A549 (cell line): ENCODE measurements at regions not wholly inside any gene's neighbourhood (a gene's known extent, or its start where the extent isn't known, plus 50 kb on each side); places are given as distances from the start of the nearest gene placed in this dataset.

Experiments used
- ATAC-seq, 2 experiments: fragments of 200-7000 bp in 1 of 2; fragments of >200 bp in 1 of 2; cut with Nextera tagmentation in 1 of 2; cut with Tn5 transposase in 1 of 2; 3 replicates each; pipeline versions ENCODE4 v1.8.0 to v1.9.1; 2018 to 2020; ENCODE audit warnings: mild to moderate bottlenecking in 1 of 2, moderate library complexity in 1 of 2
- CTCF ChIA-PET: fragments of 300-600 bp; sonication (Branson Sonifier 250); formaldehyde crosslinking; extraction: SDS; loops from one replicate; lab custom pipeline; 2021; ENCODE audit warnings: antibody characterized with exemption, inconsistent platforms; lab: Yijun Ruan, JAX
- POLR2A ChIA-PET: fragments of 350-600 bp; formaldehyde crosslinking; extraction: SDS; loops from one replicate; lab custom pipeline; 2021; ENCODE audit warnings: antibody characterized with exemption, inconsistent platforms; lab: Yijun Ruan, JAX
- DNase-seq, 2 experiments: peaks; one replicate each; pipeline versions ENCODE4 v3.0.0 to v3.0.0-alpha.2; 2011 to 2016; ENCODE audit warnings: low read depth in 1 of 2, low spot score in 1 of 2
- FAIRE-seq: peaks from 2 replicates; lab custom pipeline; 2011; peaks lifted over from hg19 to GRCh38; lab: Jason Lieb, UNC
- H3K27ac ChIP-seq, 2 experiments: fragments of >200 bp; sonication (Bioruptor Twin); formaldehyde crosslinking; 3 replicates each; pipeline ENCODE4 v1.5.1; 2016 to 2017
- H3K4me1 ChIP-seq: fragments of >200 bp; sonication (Bioruptor Twin); formaldehyde crosslinking; 3 replicates; pipeline ENCODE4 v1.6.1; 2016
- H3K4me2 ChIP-seq: fragments of >200 bp; sonication (Bioruptor Twin); formaldehyde crosslinking; 3 replicates; pipeline ENCODE4 v1.6.1; 2016
- H3K4me3 ChIP-seq: fragments of >200 bp; sonication (Bioruptor Twin); formaldehyde crosslinking; 3 replicates; pipeline ENCODE4 v1.5.1; 2016
- H3K9me3 ChIP-seq: fragments of >200 bp; sonication (Bioruptor Twin); formaldehyde crosslinking; 3 replicates; pipeline ENCODE4 v1.6.1; 2016
- BHLHE40 ChIP-seq: IDR thresholded peaks from 2 replicates; pipeline ENCODE4 v1.6.1; 2012; ENCODE audit warnings: low read depth, low read length, inconsistent platforms
- CBX2 ChIP-seq: fragments of 200-600 bp; sonication (generic); IDR thresholded peaks from 2 replicates; pipeline ENCODE4 v1.6.1; 2016; ENCODE audit warnings: low read depth, mild to moderate bottlenecking, borderline replicate concordance
- CHD2 ChIP-seq: fragments of 150-350 bp; IDR thresholded peaks from 2 replicates; pipeline ENCODE4 v1.6.1; 2014; ENCODE audit warnings: low read length; ENCODE audit not compliant: partially characterized antibody
- CHD4 ChIP-seq: fragments of 200-600 bp; sonication (generic); IDR thresholded peaks from 2 replicates; pipeline ENCODE4 v1.6.1; 2016; ENCODE audit warnings: antibody characterized with exemption, mild to moderate bottlenecking, borderline replicate concordance
- EHMT2 ChIP-seq: fragments of 200-600 bp; sonication (generic); IDR thresholded peaks from 2 replicates; pipeline ENCODE4 v1.6.1; 2016; ENCODE audit warnings: antibody characterized with exemption, low read depth, mild to moderate bottlenecking, moderate library complexity
- EP300 ChIP-seq, 2 experiments: fragments of >200 bp; sonication (Bioruptor Twin); formaldehyde crosslinking; IDR thresholded peaks; 2 replicates in 1 of 2; 3 replicates in 1 of 2; pipeline ENCODE4 v1.6.1; 2016 to 2017
- ESRRA ChIP-seq: fragments of 150-350 bp; IDR thresholded peaks from 2 replicates; pipeline ENCODE4 v1.6.1; 2014; ENCODE audit warnings: mild to moderate bottlenecking, low read length, borderline replicate concordance
- FOSL2 ChIP-seq, 2 experiments: fragments of 450-650 bp in 1 of 2; fragments of >200 bp in 1 of 2; sonication (Bioruptor Twin) in 1 of 2; formaldehyde crosslinking; IDR thresholded peaks; 2 replicates each; pipeline versions ENCODE4 v1.5.0 to v1.6.1; 2016 to 2020; ENCODE audit warnings: mild to moderate bottlenecking in 1 of 2, moderate library complexity in 1 of 2
- GATA3 ChIP-seq: IDR thresholded peaks from 2 replicates; pipeline ENCODE4 v1.6.1; 2012; ENCODE audit warnings: borderline replicate concordance
- HDAC2 ChIP-seq: fragments of 200-600 bp; sonication (generic); IDR thresholded peaks from 2 replicates; pipeline ENCODE4 v1.6.1; 2016
- HOXB5 ChIP-seq: fragments of 250-450 bp; sonication (Bioruptor Pico); IDR thresholded peaks from 2 replicates; pipeline ENCODE4 v1.5.0; 2020; ENCODE audit warnings: mild to moderate bottlenecking, moderate library complexity
- JUNB ChIP-seq: fragments of >200 bp; sonication (Bioruptor Twin); formaldehyde crosslinking; IDR thresholded peaks from 2 replicates; pipeline ENCODE4 v1.6.1; 2016
- MAFK ChIP-seq: fragments of 450-650 bp; IDR thresholded peaks from 2 replicates; pipeline ENCODE4 v1.6.1; 2014; ENCODE audit not compliant: partially characterized antibody
- MAX ChIP-seq: IDR thresholded peaks from 2 replicates; pipeline ENCODE4 v1.6.1; 2012
- NFE2L2 ChIP-seq: fragments of 150-350 bp; conservative IDR thresholded peaks from 2 replicates; pipeline ENCODE4 v1.6.1; 2014; ENCODE audit warnings: low read length
- NPAS2 ChIP-seq: fragments of 250-450 bp; sonication (Bioruptor Pico); IDR thresholded peaks from 2 replicates; pipeline ENCODE4 v1.8.0; 2022; ENCODE audit warnings: mild to moderate bottlenecking, moderate library complexity, borderline replicate concordance
- NR3C1 ChIP-seq: fragments of >200 bp; sonication (Bioruptor Twin); formaldehyde crosslinking; IDR thresholded peaks from 3 replicates; pipeline ENCODE4 v1.6.1; 2017
- PBX3 ChIP-seq: IDR thresholded peaks from 2 replicates; pipeline ENCODE4 v1.6.1; 2012
- PHF8 ChIP-seq: fragments of 200-600 bp; sonication (generic); IDR thresholded peaks from 2 replicates; pipeline ENCODE4 v1.6.1; 2016; ENCODE audit warnings: low read depth, mild to moderate bottlenecking, antibody characterized with exemption, moderate library complexity, borderline replicate concordance
- POLR2A ChIP-seq: IDR thresholded peaks from 2 replicates; pipeline ENCODE4 v1.6.1; 2012; ENCODE audit warnings: mild to moderate bottlenecking, low read length
- RCOR1 ChIP-seq: fragments of 150-350 bp; IDR thresholded peaks from 2 replicates; pipeline ENCODE4 v1.6.1; 2014; ENCODE audit warnings: antibody characterized with exemption, low read length, low read depth
- RFX5 ChIP-seq: fragments of 450-650 bp; IDR thresholded peaks from 2 replicates; pipeline ENCODE4 v1.7.1; 2014; ENCODE audit warnings: antibody characterized with exemption, mild to moderate bottlenecking, moderate library complexity
- RNF2 ChIP-seq: fragments of 200-600 bp; sonication (generic); IDR thresholded peaks from 2 replicates; pipeline ENCODE4 v1.6.1; 2016; ENCODE audit warnings: low read depth, mild to moderate bottlenecking, antibody characterized with exemption, moderate library complexity, borderline replicate concordance
- TFCP2L1 ChIP-seq: fragments of 250-450 bp; sonication (Bioruptor Pico); IDR thresholded peaks from 2 replicates; pipeline ENCODE4 v1.5.0; 2021; ENCODE audit warnings: mild to moderate bottlenecking
- ZC3H11A ChIP-seq: fragments of 450-650 bp; IDR thresholded peaks from 2 replicates; pipeline ENCODE4 v1.6.1; 2014; ENCODE audit warnings: antibody characterized with exemption, mild to moderate bottlenecking
- ZFP36 ChIP-seq: fragments of 450-650 bp; IDR thresholded peaks from 2 replicates; pipeline ENCODE4 v1.6.1; 2014; ENCODE audit warnings: borderline replicate concordance; ENCODE audit not compliant: partially characterized antibody
- ZSCAN20 ChIP-seq: fragments of 250-450 bp; sonication (Bioruptor Pico); IDR thresholded peaks from 2 replicates; pipeline ENCODE4 v1.8.0; 2022; ENCODE audit warnings: mild to moderate bottlenecking, moderate library complexity
- whole genome bisulfite sequencing: methylation state at CpG from one replicate; pipeline ENCODE4 v1.1.6; 2017; ENCODE audit errors: missing lambda C conversion rate; 5-methylcytosine and 5-hydroxymethylcytosine counted together
- TF ChIP-seq, protein P1 (sequence below): fragments of >200 bp; sonication (Bioruptor Twin); formaldehyde crosslinking; IDR thresholded peaks from 3 replicates; pipeline ENCODE4 v1.5.1; 2016

- no peak for DNase-seq
- ChIA-PET CTCF (no interaction called here), POLR2A (no interaction called here)
- no peaks in the 10 kb centered on the region for H3K9me3 ChIP-seq
- no peak overlapping the region for H3K4me3 ChIP-seq
- no peak for ATAC-seq
- H3K27ac ChIP-seq = no peak overlapping the region
- 0% methylated on average over 2 of the region's 2 CpGs for WGBS
- no peaks in the 10 kb centered on the region for H3K4me1 ChIP-seq
- FAIRE-seq = no peak
- no peak for TF ChIP-seq RCOR1
- no peak for TF ChIP-seq GATA3
- no peak for TF ChIP-seq MAFK
- no peak for TF ChIP-seq EP300 (IDR thresholded peaks at IDR 0.05)
- no peak for TF ChIP-seq HDAC2
- TF ChIP-seq MAX = no peak
- TF ChIP-seq NFE2L2 = no peak
- TF ChIP-seq, protein P1, sequence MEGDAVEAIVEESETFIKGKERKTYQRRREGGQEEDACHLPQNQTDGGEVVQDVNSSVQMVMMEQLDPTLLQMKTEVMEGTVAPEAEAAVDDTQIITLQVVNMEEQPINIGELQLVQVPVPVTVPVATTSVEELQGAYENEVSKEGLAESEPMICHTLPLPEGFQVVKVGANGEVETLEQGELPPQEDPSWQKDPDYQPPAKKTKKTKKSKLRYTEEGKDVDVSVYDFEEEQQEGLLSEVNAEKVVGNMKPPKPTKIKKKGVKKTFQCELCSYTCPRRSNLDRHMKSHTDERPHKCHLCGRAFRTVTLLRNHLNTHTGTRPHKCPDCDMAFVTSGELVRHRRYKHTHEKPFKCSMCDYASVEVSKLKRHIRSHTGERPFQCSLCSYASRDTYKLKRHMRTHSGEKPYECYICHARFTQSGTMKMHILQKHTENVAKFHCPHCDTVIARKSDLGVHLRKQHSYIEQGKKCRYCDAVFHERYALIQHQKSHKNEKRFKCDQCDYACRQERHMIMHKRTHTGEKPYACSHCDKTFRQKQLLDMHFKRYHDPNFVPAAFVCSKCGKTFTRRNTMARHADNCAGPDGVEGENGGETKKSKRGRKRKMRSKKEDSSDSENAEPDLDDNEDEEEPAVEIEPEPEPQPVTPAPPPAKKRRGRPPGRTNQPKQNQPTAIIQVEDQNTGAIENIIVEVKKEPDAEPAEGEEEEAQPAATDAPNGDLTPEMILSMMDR = no peak
- TF ChIP-seq BHLHE40 = no peak
- TF ChIP-seq RFX5 = no peak
- TF ChIP-seq PBX3 = no peak
- no peak for TF ChIP-seq ZFP36
- no peak for TF ChIP-seq HOXB5 (CRISPR knock-in tag)
- TF ChIP-seq CHD4 = no peak
- no peak for TF ChIP-seq NR3C1
- H3K4me2 ChIP-seq = no peak overlapping the region
Measured at GRCh38 chr2:15034246-15034645, 401.7 kb downstream of the LRATD1 start.

- ChIA-PET CTCF (no interaction called here), POLR2A (no interaction called here)
- TF ChIP-seq ZC3H11A (no peak), CBX2 (no peak), CHD4 (no peak), CHD2 (no peak), ZSCAN20 (CRISPR knock-in tag) (no peak), MAFK (no peak), JUNB (no peak), POLR2A (no peak), PHF8 (no peak), NPAS2 (CRISPR knock-in tag) (no peak), ZFP36 (no peak), EHMT2 (no peak), EP300 (IDR thresholded peaks at IDR 0.05) (no peak), FOSL2 (IDR thresholded peaks at IDR 0.05) (no peak), FOSL2 (CRISPR knock-in tag; IDR thresholded peaks at IDR 0.05) (no peak), ESRRA (no peak), RFX5 (no peak), RNF2 (no peak), TFCP2L1 (CRISPR knock-in tag) (no peak)
- Histone ChIP-seq H3K4me3 (no peak overlapping the region), H3K4me2 (no peak overlapping the region), H3K4me1 (no peaks in the 10 kb centered on the region), H3K27ac (no peak overlapping the region), H3K9me3 (no peaks in the 10 kb centered on the region)
- ATAC-seq (no peak), FAIRE-seq (no peak), DNase-seq (no peak)
- WGBS = 1% methylated on average over 2 of the region's 2 CpGs
Measured at GRCh38 chr2:15034860-15035259, 402.3 kb downstream of the LRATD1 start.
